Fibroblast of the aortic adventitia (primary cell): ENCODE measurements at regions not wholly inside any gene's neighbourhood (a gene's known extent, or its start where the extent isn't known, plus 50 kb on each side); places are given as distances from the start of the nearest gene placed in this dataset.

Experiments used
- DNase-seq: peaks from one replicate; pipeline ENCODE4 v3.0.0-alpha.2; 2010; ENCODE audit warnings: low read depth
- H3K4me3 ChIP-seq: 2 replicates; pipeline ENCODE4 v1.5.1; 2011; ENCODE audit warnings: low read depth, mild to moderate bottlenecking, control low read depth, low read length, moderate library complexity
- CTCF ChIP-seq: IDR thresholded peaks from 2 replicates; pipeline ENCODE4 v1.5.1; 2011; ENCODE audit warnings: mild to moderate bottlenecking, low read length, control low read depth, inconsistent platforms; ENCODE audit not compliant: insufficient read depth

GRCh38 chrX:7280520-7280919 lies 132.6 kb upstream of the PUDP start:
- TF ChIP-seq CTCF: no peak
- H3K4me3 ChIP-seq: no peak overlapping the region
- no peak for DNase-seq

GRCh38 chrX:7272346-7272745 lies 124.4 kb upstream of the PUDP start:
- peak; percentile 10 for DNase-seq

GRCh38 chrX:7270933-7271332 lies 123.0 kb upstream of the PUDP start:
- TF ChIP-seq CTCF: no peak
- no peak for DNase-seq

More at GRCh38 chrX:7272346-7272745, 124.4 kb upstream of the PUDP start:
- no peak for TF ChIP-seq CTCF
- no peak overlapping the region for H3K4me3 ChIP-seq

DNA sequence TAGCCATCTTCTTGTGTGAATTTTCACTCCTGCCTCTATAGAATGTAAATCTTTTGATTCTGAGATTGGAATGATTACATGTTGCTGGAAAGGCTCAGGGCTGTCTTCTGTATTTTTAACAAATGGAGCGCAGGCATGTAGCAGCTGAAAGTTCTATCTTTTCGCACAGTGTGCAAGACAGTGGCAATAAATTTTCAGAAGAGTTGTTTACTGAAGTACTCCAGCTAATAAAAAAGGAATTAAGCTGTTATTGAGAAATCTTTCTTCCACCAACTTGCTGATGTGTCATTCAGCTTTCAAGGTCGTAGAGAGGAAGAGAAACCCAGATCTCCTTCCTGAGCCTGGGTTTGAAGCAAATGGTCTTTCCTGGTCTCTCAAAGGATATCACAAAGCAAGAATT lies 122.0 kb upstream of the PUDP start:
- DNase-seq: no peak
- TF ChIP-seq CTCF: no peak
- H3K4me3 ChIP-seq: no peak overlapping the region

More at GRCh38 chrX:7270933-7271332, 123.0 kb upstream of the PUDP start:
- no peak overlapping the region for H3K4me3 ChIP-seq

- H3K4me3 ChIP-seq: no peak overlapping the region
- no peak for TF ChIP-seq CTCF
- DNase-seq: no peak
These were observed 121.6 kb upstream of the PUDP start for GRCh38 chrX:7269589-7269988.

DNA sequence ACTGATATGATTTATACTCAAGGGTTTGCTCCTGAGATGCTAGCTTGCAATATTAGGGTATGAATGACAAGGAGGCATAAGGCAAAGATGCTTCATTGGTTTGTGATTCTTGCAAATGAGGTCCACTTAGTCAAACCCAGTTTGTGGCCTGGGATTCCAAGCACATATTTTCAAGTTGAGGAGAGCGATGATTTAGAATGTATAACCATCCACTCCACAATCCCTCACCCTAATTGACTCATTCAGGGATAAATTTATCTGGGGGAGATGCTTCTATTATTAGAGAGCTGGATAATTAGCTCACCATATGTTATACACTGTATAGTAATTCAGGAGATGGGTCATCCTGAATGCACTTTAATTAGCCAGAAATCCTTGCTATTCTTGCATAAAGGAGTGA lies 118.3 kb upstream of the PUDP start:
- TF ChIP-seq CTCF: no peak
- no peak overlapping the region for H3K4me3 ChIP-seq
- DNase-seq: no peak

DNA sequence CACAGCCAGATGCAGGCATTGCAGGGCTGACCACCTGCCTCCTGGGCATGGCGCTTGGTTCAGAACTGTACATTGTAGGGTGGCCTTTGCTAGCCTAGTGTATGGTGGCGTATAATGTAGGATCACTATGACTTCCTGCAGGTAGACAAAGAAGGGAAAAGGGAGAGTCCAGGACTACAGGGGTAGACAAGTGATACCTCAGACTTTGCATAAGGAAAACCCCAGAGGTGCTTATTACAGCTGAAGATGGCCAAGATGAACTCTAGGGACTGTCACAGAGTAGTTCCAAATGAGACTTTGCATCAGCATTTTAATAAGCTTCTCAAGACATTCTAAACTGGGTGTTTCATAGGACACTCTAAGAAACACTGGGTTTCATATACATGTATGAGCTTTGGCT lies 116.4 kb upstream of the PUDP start:
- DNase-seq: no peak
- no peak for TF ChIP-seq CTCF
- no peak overlapping the region for H3K4me3 ChIP-seq
